Esophagus squamous epithelium (tissue), 5 donors: ENCODE measurements at regions not wholly inside any gene's neighbourhood (a gene's known extent, or its start where the extent isn't known, plus 50 kb on each side); places are given as distances from the start of the nearest gene placed in this dataset.

Experiments used
- DNase-seq: peaks from one replicate; lab custom pipeline; 2025; lab: John Stamatoyannopoulos, UW
- H3K27ac ChIP-seq, 4 donors: fragments of 200-600 bp; sonication (generic); one replicate each; pipeline ENCODE4 v1.5.1; 2016 to 2019; ENCODE audit warnings: mild to moderate bottlenecking in 1 of 4
- H3K27me3 ChIP-seq, 4 donors: fragments of 200-600 bp; sonication (generic); 1 replicate in 3 of 4; 2 replicates in 1 of 4; pipeline versions ENCODE4 v1.5.1 to v1.6.0; 2017 to 2021; ENCODE audit warnings: antibody characterized with exemption in 1 of 4
- H3K36me3 ChIP-seq, 3 donors: fragments of 200-600 bp; sonication (generic); one replicate each; pipeline ENCODE4 v1.5.1; 2016 to 2019
- H3K4me1 ChIP-seq, 3 donors: fragments of 200-600 bp; sonication (generic); one replicate each; pipeline ENCODE4 v1.5.1; 2017 to 2019
- H3K4me3 ChIP-seq, 4 donors: fragments of 200-600 bp; sonication (generic); 1 replicate in 3 of 4; 2 replicates in 1 of 4; pipeline ENCODE4 v1.5.1; 2016 to 2019; ENCODE audit warnings: mild to moderate bottlenecking in 2 of 4, moderate library complexity in 1 of 4
- H3K9me3 ChIP-seq, 3 donors: fragments of 200-600 bp; sonication (generic); one replicate each; pipeline ENCODE4 v1.5.1; 2016 to 2019
- POLR2A ChIP-seq, 4 donors: fragments of 450-650 bp; IDR thresholded peaks; one replicate each; pipeline ENCODE4 v1.6.1; 2017; ENCODE audit warnings: antibody characterized with exemption in 4 of 4, mild to moderate bottlenecking in 4 of 4, moderate library complexity in 3 of 4
- WGBS, 2 donors: methylation state at CpG; one replicate each; pipeline ENCODE4 v1.1.5; 2018; 5-methylcytosine and 5-hydroxymethylcytosine counted together
- intact Hi-C: fragments of 100-400 bp; cut with DNase I; formaldehyde crosslinking; loops from one replicate; pipeline ENCODE4 v1.15.0; 2022
- TF ChIP-seq, protein P1 (sequence below), 6 experiments: fragments of 450-650 bp in 4 of 6; fragments of 200-600 bp in 2 of 6; sonication (generic) in 2 of 6; IDR thresholded peaks; one replicate each; pipeline ENCODE4 v1.5.1; 2016 to 2019; ENCODE audit warnings: antibody characterized with exemption in 6 of 6, mild to moderate bottlenecking in 4 of 6, moderate library complexity in 4 of 6
- donor health status: DM: yes; HTN: yes; CAD: no.

DNA sequence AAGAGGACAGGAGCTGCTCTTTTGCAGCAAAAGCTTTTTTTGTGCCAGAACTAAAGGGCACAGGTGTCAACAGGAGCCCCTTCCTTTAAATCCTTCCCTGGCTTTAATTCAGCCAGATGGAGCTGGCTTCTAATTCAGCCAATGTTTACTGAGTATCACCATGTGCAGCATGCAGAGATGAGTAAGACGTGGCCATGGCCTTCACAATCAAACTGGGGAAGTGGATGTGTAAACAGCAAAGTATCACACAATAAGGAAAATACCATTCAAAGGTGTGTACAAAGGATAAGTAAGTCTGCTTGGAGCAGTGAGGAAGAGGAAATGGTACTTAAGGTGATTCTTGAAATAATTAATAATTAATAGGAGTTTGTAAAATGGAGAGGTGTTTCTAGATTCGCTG, 243.4 kb downstream of the NXPE2 start:
- Histone ChIP-seq H3K27ac (no peak overlapping the region), H3K4me3 (no peak overlapping the region), H3K36me3 (no peaks in the 10 kb centered on the region), H3K27me3 (no peaks in the 10 kb centered on the region), H3K9me3 (no peaks in the 10 kb centered on the region), H3K4me1 (no peaks in the 10 kb centered on the region)
- TF ChIP-seq, protein P1, sequence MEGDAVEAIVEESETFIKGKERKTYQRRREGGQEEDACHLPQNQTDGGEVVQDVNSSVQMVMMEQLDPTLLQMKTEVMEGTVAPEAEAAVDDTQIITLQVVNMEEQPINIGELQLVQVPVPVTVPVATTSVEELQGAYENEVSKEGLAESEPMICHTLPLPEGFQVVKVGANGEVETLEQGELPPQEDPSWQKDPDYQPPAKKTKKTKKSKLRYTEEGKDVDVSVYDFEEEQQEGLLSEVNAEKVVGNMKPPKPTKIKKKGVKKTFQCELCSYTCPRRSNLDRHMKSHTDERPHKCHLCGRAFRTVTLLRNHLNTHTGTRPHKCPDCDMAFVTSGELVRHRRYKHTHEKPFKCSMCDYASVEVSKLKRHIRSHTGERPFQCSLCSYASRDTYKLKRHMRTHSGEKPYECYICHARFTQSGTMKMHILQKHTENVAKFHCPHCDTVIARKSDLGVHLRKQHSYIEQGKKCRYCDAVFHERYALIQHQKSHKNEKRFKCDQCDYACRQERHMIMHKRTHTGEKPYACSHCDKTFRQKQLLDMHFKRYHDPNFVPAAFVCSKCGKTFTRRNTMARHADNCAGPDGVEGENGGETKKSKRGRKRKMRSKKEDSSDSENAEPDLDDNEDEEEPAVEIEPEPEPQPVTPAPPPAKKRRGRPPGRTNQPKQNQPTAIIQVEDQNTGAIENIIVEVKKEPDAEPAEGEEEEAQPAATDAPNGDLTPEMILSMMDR (IDR thresholded peaks at IDR 0.05), result no peak
- TF ChIP-seq POLR2A (IDR thresholded peaks at IDR 0.05), result no peak
- no peak for DNase-seq
- 42 to 49% methylated on average over 2 of the region's 2 CpGs for WGBS, 2 donors
- intact Hi-C loops, result no loop called here

DNA sequence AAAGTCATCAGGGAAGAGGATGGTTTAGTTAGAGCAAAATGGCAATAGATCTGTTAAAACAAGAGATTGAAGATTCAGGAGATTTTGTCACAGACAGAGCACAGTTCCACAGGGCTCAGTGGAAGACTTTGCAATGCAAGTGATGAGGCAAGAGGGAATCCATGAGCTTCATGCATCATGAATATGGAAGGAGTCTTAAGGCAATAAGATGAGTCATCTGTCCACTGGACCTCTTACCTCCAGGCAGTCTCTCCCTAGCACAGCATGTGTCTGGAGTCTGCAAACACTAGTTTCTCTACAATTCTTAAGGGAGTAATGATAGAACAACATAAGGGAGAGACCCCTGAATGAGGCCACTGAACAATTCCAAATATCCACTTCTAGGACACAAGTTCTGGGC, 245.7 kb downstream of the NXPE2 start:
- TF ChIP-seq, protein P1 (IDR thresholded peaks at IDR 0.05), result no peak
- no peak for TF ChIP-seq POLR2A (IDR thresholded peaks at IDR 0.05)
- Histone ChIP-seq H3K27me3 (no peaks in the 10 kb centered on the region), H3K27ac (no peak overlapping the region), H3K36me3 (no peaks in the 10 kb centered on the region), H3K4me1 (no peaks in the 10 kb centered on the region), H3K9me3 (no peaks in the 10 kb centered on the region), H3K4me3 (no peak overlapping the region)
- no peak for DNase-seq
- intact Hi-C loops, result no loop called here

DNA sequence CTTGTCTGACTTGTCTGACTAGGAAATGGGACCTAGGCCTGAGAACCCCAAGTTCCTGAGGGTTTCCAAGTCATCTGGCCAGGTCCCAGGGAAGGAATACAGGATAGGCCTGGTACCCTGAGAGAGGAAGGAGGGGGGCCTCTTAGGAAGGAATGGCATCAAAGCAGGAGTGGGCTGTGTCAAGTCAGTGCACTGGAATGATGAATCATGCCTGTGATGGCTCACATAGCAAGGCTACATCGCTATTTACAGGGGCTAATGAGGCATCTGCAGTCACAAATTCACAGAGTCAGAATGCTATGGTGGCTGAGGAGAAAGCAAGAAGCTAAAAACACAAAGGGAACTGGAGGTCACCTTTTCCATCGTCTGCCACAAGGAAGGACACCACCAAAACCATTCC, 247.3 kb downstream of the NXPE2 start:
- Histone ChIP-seq H3K36me3 (no peaks in the 10 kb centered on the region), H3K9me3 (no peaks in the 10 kb centered on the region), H3K27me3 (no peaks in the 10 kb centered on the region), H3K27ac (no peak overlapping the region), H3K4me3 (no peak overlapping the region), H3K4me1 (no peaks in the 10 kb centered on the region)
- DNase-seq, result no peak
- intact Hi-C loops, result no loop called here
- TF ChIP-seq, protein P1 (IDR thresholded peaks at IDR 0.05), result no peak
- no peak for TF ChIP-seq POLR2A (IDR thresholded peaks at IDR 0.05)
- 62 to 64% methylated on average over 2 of the region's 2 CpGs for WGBS, 2 donors

DNA sequence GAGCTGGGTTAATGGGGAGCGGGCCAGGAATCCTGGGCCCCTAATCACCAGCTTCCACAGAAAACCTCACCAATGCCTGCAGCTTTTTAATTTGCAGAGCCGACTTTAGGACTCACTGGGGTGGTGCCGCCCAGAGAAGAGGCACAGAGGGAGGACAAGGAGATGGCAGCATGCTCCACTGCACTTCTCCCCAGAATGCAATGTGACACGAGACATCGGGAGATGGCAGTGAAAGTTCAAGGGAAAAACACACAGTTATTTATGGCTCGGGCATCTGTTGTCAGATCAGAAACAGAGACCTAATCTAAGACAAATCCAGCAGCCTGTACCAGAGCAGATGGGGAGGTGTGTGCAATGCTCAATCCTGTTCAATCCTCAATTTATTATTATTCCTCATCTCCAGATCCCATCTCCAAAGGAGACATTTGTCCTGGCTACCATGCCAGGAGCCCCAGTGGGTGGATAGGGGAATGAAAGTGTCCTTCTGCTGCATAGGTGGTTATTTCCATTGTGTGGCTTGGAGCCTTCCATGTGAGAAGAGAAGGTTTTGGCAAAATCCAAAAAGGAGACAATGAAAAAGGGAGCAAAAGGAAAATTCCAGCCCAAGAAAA, 250.0 kb downstream of the NXPE2 start:
- Histone ChIP-seq H3K27me3 (no peaks in the 10 kb centered on the region), H3K4me1 (no peaks in the 10 kb centered on the region), H3K4me3 (no peak overlapping the region), H3K27ac (no peak overlapping the region), H3K36me3 (no peaks in the 10 kb centered on the region), H3K9me3 (peaks cover 0 to 5% (median 0%) of the 10 kb centered on the region in 3 donors)
- intact Hi-C loops, result no loop called here
- no peak for TF ChIP-seq POLR2A (IDR thresholded peaks at IDR 0.05)
- no peak for DNase-seq
- 76 to 90% methylated on average over 3 to 6 of the region's 6 CpGs for WGBS, 2 donors

DNA sequence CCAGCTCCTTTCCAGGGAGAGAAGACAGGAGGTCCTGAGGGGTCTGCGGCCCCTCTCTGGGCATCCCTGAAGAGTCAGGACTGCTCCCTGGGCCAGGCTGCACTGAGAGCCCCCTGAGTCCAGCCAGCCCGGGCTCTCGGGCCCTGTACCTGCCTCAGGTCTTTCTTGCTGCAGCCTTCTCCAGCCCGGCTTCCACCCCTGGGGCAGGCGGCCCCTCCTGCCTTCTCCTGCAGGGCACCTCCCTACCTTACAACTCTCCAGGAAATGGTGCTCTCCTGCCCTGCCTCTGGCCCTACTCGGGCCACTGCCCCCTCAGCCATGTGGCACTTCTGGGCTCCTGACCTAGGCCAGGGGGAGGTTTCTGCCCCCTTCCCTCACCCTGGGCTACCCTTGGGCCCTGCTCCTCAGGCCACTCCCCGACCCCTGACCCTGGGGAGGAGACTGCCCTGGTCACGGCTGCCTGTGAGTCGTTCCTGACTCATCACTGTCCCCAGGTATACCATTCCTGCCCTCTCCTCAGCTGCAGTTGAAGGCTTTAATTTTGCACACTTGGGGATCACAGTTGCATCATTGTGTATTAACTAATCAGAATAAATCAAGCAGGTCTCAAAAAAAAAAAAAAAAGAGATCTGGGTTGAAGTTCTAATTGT, 251.1 kb downstream of the NXPE2 start:
- no peak for DNase-seq
- 48 to 83% methylated on average over 6 to 7 of the region's 9 CpGs for WGBS, 2 donors
- Histone ChIP-seq H3K9me3 (peaks cover 0 to 9% (median 0%) of the 10 kb centered on the region in 3 donors), H3K27me3 (no peaks in the 10 kb centered on the region), H3K36me3 (no peaks in the 10 kb centered on the region), H3K4me3 (no peak overlapping the region), H3K27ac (no peak overlapping the region), H3K4me1 (no peaks in the 10 kb centered on the region)
- no peak for TF ChIP-seq POLR2A (IDR thresholded peaks at IDR 0.05)
- TF ChIP-seq, protein P1 (IDR thresholded peaks at IDR 0.05), result no peak
- intact Hi-C loops, result no loop called here
